Islet of Langerhans (tissue), 1 donor: ENCODE measurements at regions not wholly inside any gene's neighbourhood (a gene's known extent, or its start where the extent isn't known, plus 50 kb on each side); places are given as distances from the start of the nearest gene placed in this dataset.

Source experiments
- FAIRE-seq: peaks from one replicate; lab custom pipeline; 2011; peaks lifted over from hg19 to GRCh38; lab: Jason Lieb, UNC

- no peak for FAIRE-seq
Observed at GRCh38 chr11:95478003-95478402, 247.0 kb upstream of the SESN3 start.

- FAIRE-seq = no peak
Observed at GRCh38 chr11:95469258-95469657, 238.3 kb upstream of the SESN3 start.

- no peak for FAIRE-seq
Observed at GRCh38 chr11:95466416-95466815, 235.4 kb upstream of the SESN3 start.

- no peak for FAIRE-seq
Observed at GRCh38 chr11:95465887-95466286, 234.9 kb upstream of the SESN3 start.

GRCh38 chr11:95461858-95462257 is 230.9 kb upstream of the SESN3 start:
- no peak for FAIRE-seq

GRCh38 chr11:95461348-95461747 is 230.3 kb upstream of the SESN3 start:
- no peak for FAIRE-seq

- peak; percentile 61 for FAIRE-seq
Observed at GRCh38 chr11:95459291-95460042, 228.5 kb upstream of the SESN3 start.

- FAIRE-seq = no peak
Observed at GRCh38 chr11:95456714-95457491, 225.9 kb upstream of the SESN3 start.

- FAIRE-seq = no peak
Observed at GRCh38 chr11:95455228-95455970, 224.4 kb upstream of the SESN3 start.

GRCh38 chr11:95453616-95454171 is 222.7 kb upstream of the SESN3 start:
- FAIRE-seq = no peak

- FAIRE-seq = no peak
Observed at GRCh38 chr11:95451682-95452081, 220.7 kb upstream of the SESN3 start.

GRCh38 chr11:95451261-95451660 is 220.3 kb upstream of the SESN3 start:
- FAIRE-seq = no peak

- FAIRE-seq = no peak
Observed at GRCh38 chr11:95450547-95451123, 219.6 kb upstream of the SESN3 start.

GRCh38 chr11:95445746-95446333 is 214.8 kb upstream of the SESN3 start:
- no peak for FAIRE-seq

- no peak for FAIRE-seq
Observed at GRCh38 chr11:95444309-95445241, 213.6 kb upstream of the SESN3 start.

GRCh38 chr11:95443386-95443785 is 212.4 kb upstream of the SESN3 start:
- no peak for FAIRE-seq

GRCh38 chr11:95442531-95443050 is 211.6 kb upstream of the SESN3 start:
- no peak for FAIRE-seq

- no peak for FAIRE-seq
Observed at GRCh38 chr11:95435628-95436353, 204.8 kb upstream of the SESN3 start.

GRCh38 chr11:95435192-95435591 is 204.2 kb upstream of the SESN3 start:
- no peak for FAIRE-seq
